ENCODE measurements at regions not wholly inside any gene's neighbourhood (a gene's known extent, or its start where the extent isn't known, plus 50 kb on each side); places are given as distances from the start of the nearest gene placed in this dataset.

GRCh38 chr12:58171914-58172313 lies 230.5 kb downstream of the ATP23 start:
- no peaks in the 10 kb centered on the region for H3K27me3 ChIP-seq (ENCODE audit: control insufficient read depth in 2 of 2, insufficient read depth in 2 of 2, low read length in 2 of 2)
- H3K4me3 ChIP-seq (replicated peaks in 1 of 3; ENCODE audit: low read depth in 2 of 3, low read length in 3 of 3): no peak overlapping the region
- no peak overlapping the region for H2AFZ ChIP-seq (ENCODE audit: insufficient read depth, low read depth, low read length, poor library complexity, severe bottlenecking)
- H3K79me2 ChIP-seq (ENCODE audit: insufficient read depth, low read length): no peaks in the 10 kb centered on the region
- intact Hi-C loops (cut with micrococcal nuclease): no loop called here
- no peaks in the 10 kb centered on the region for H4K20me1 ChIP-seq (ENCODE audit: insufficient read depth, low read length)
- H3K4me1 ChIP-seq (ENCODE audit: control insufficient read depth in 1 of 2, insufficient read depth in 2 of 2, low read length in 2 of 2): no peaks in the 10 kb centered on the region
- H3K27ac ChIP-seq (ENCODE audit: low read depth in 1 of 2, low read length in 2 of 2): no peak overlapping the region
- no peak for TF ChIP-seq CTCF (IDR thresholded peaks at IDR 0.05)
- H3K27me3 Mint-ChIP-seq (ENCODE audit: low read depth in 3 of 3): peaks cover 0 to 1% (median 0%) of the 10 kb centered on the region in 3 donors
- H3K9me3 ChIP-seq (replicated peaks in 1 of 2; ENCODE audit: control insufficient read depth in 1 of 2, insufficient read depth in 1 of 2, low read length in 2 of 2): peaks cover 0 to 4% of the 10 kb centered on the region in 2 donors
- no peak overlapping the region for H3K4me3 Mint-ChIP-seq
- no peaks in the 10 kb centered on the region for H3K36me3 Mint-ChIP-seq
- no peaks in the 10 kb centered on the region for H3K4me1 Mint-ChIP-seq
- H3K27ac Mint-ChIP-seq: no peak overlapping the region
- no peaks in the 10 kb centered on the region for H3K36me3 ChIP-seq (replicated peaks in 1 of 2; ENCODE audit: control insufficient read depth in 1 of 2, insufficient read depth in 2 of 2, low read length in 2 of 2)
- no peak overlapping the region for H3K4me2 ChIP-seq (replicated peaks; ENCODE audit: extremely low read depth, low read length, poor library complexity, severe bottlenecking)
- WGBS (ENCODE audit: insufficient coverage): 95% methylated on average over 2 of the region's 2 CpGs
- no peak overlapping the region for H3K9ac ChIP-seq (ENCODE audit: insufficient read depth, low read length, poor library complexity, severe bottlenecking)
- DNase-seq: no peak
- peaks cover 0 to 8% (median 3%) of the 10 kb centered on the region in 7 donors for H3K9me3 Mint-ChIP-seq

- WGBS (ENCODE audit: insufficient coverage): 93% methylated on average over 6 of the region's 21 CpGs
- no peaks in the 10 kb centered on the region for H3K79me2 ChIP-seq (ENCODE audit: insufficient read depth, low read length)
- H4K20me1 ChIP-seq (ENCODE audit: insufficient read depth, low read length): no peaks in the 10 kb centered on the region
- H2AFZ ChIP-seq (ENCODE audit: insufficient read depth, low read depth, low read length, poor library complexity, severe bottlenecking): no peak overlapping the region
- H3K4me3 Mint-ChIP-seq: no peak overlapping the region
- intact Hi-C loops (cut with micrococcal nuclease): no loop called here
- no peak overlapping the region for H3K9ac ChIP-seq (ENCODE audit: insufficient read depth, low read length, poor library complexity, severe bottlenecking)
- H3K9me3 ChIP-seq (replicated peaks in 1 of 2; ENCODE audit: control insufficient read depth in 1 of 2, insufficient read depth in 1 of 2, low read length in 2 of 2): peaks cover 0 to 4% of the 10 kb centered on the region in 2 donors
- no peak overlapping the region for H3K4me3 ChIP-seq (replicated peaks in 1 of 3; ENCODE audit: low read depth in 2 of 3, low read length in 3 of 3)
- no peaks in the 10 kb centered on the region for H3K36me3 Mint-ChIP-seq
- no peaks in the 10 kb centered on the region for H3K36me3 ChIP-seq (replicated peaks in 1 of 2; ENCODE audit: control insufficient read depth in 1 of 2, insufficient read depth in 2 of 2, low read length in 2 of 2)
- DNase-seq: no peak
- no peak overlapping the region for H3K4me2 ChIP-seq (replicated peaks; ENCODE audit: extremely low read depth, low read length, poor library complexity, severe bottlenecking)
- H3K27me3 ChIP-seq (ENCODE audit: control insufficient read depth in 2 of 2, insufficient read depth in 2 of 2, low read length in 2 of 2): no peaks in the 10 kb centered on the region
- H3K4me1 ChIP-seq (ENCODE audit: control insufficient read depth in 1 of 2, insufficient read depth in 2 of 2, low read length in 2 of 2): no peaks in the 10 kb centered on the region
- no peak overlapping the region for H3K27ac ChIP-seq (ENCODE audit: low read depth in 1 of 2, low read length in 2 of 2)
- peaks cover 0 to 4% (median 1%) of the 10 kb centered on the region in 3 donors for H3K27me3 Mint-ChIP-seq (ENCODE audit: low read depth in 3 of 3)
- TF ChIP-seq CTCF (IDR thresholded peaks at IDR 0.05): no peak
- H3K4me1 Mint-ChIP-seq: no peaks in the 10 kb centered on the region
- peaks cover 0 to 8% (median 3%) of the 10 kb centered on the region in 7 donors for H3K9me3 Mint-ChIP-seq
- H3K27ac Mint-ChIP-seq: no peak overlapping the region
Measured at GRCh38 chr12:58172433-58173073, 231.2 kb downstream of the ATP23 start.

Measured in CD14-positive monocyte (primary cell).